A549 (cell line): ENCODE measurements at regions not wholly inside any gene's neighbourhood (a gene's known extent, or its start where the extent isn't known, plus 50 kb on each side); places are given as distances from the start of the nearest gene placed in this dataset.
"Not testable (repeated sequence)": the region's sequence is repeated elsewhere in the genome, so short reads cannot be mapped to it uniquely, and the experiment has no call there.

Experiments used
- POLR2A ChIP-seq: IDR thresholded peaks from 2 replicates; pipeline ENCODE4 v1.6.1; 2012; ENCODE audit warnings: mild to moderate bottlenecking, low read length
- RAD21 ChIP-seq, 2 experiments: fragments of >200 bp in 1 of 2; sonication (Bioruptor Twin) in 1 of 2; formaldehyde crosslinking in 1 of 2; IDR thresholded peaks in 1 of 2; conservative IDR thresholded peaks in 1 of 2; 2 replicates in 1 of 2; 3 replicates in 1 of 2; pipeline ENCODE4 v1.6.1; 2012 to 2018; ENCODE audit warnings: inconsistent platforms in 1 of 2

DNA sequence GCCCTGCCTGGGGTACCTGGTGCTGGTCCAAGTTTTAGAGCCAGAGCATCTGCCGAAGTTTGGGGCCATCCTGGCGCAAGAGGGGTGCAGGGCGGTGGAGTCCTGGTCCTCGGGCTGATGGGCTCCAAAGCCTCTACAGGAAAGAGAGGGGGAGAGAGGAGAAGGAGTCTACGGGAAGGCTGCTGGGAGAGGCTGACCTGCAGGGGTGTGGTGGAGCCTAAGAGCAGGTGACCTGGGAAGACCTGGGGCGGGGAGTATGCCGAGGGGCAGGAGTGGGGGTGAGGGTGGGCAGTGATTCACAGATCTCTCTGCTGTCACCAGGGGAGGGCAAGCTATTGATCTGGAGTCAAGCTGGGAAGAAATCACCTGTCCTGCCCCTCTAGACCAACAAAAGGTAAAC is 158.4 kb downstream of the SPATA31A6 start:
- not testable (repeated sequence) for TF ChIP-seq RAD21 (conservative IDR thresholded peaks at IDR 0.05 in 1 of 2, IDR thresholded peaks at IDR 0.05 in 1 of 2); POLR2A
